GM19455 (cell line): ENCODE measurements at regions not wholly inside any gene's neighbourhood (a gene's known extent, or its start where the extent isn't known, plus 50 kb on each side); places are given as distances from the start of the nearest gene placed in this dataset.

ENCODE experiments used
- ATAC-seq: cut with Tn5 transposase; IDR thresholded peaks from one replicate; pipeline ENCODE4 v1.9.1; 2021; ENCODE audit not compliant: unreplicated experiment

DNA sequence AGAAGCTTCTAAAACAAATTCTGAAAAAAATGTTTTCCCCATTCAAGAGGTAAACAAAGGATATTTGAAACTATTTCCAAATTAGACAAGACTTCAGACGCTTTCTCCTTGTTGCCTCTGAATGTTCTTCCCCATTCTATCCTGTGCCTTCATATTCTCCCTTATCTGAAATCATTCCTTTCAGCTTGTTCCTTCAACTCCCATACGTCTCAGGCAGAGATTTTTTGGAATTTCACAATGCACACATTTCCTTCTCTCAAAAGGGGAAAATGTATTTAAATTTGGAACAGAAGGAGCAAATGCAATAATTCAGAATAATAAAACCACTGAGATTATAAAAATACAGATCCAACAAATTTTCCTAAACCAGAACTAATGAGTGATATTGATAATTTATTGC, 198.7 kb upstream of the IVNS1ABP start:
- no peak for ATAC-seq

DNA sequence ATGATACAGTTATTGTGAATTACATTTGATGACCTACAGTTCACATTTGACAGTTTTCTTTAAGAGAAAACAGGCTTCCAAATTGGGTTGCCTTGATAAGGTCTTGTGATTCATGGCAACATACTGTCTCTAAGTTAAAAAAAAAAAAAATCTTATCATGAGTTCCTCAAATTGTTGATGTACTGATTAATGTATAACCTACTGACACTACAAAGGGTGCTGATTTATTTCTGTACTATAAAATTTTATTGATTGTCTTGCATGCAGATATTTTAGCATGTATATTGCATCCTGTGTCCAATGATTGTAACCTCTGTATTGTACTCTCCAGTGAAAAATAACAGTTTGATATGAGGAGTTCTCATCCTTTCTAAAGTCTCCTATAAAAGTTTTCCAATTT, 197.3 kb upstream of the IVNS1ABP start:
- ATAC-seq, result no peak

DNA sequence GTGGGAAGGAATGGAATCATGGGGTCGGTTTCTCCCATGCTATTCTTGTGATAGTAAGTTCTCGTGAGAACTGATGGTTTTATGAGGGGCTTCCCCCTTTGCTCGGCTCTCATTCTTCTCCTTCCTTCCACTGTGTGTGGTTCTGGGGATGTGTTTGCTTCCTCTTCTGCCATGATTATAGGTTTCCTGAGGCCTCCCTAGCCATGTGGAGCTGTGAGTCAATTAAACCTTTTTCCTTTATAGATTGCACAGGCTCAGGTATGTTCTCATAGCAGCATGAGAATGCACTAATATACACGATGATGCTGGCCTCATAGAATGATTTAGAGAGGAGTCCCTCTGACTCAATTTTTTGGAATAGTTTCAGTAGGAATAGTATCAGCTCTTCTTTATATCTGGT, 195.4 kb upstream of the IVNS1ABP start:
- ATAC-seq, result no peak

DNA sequence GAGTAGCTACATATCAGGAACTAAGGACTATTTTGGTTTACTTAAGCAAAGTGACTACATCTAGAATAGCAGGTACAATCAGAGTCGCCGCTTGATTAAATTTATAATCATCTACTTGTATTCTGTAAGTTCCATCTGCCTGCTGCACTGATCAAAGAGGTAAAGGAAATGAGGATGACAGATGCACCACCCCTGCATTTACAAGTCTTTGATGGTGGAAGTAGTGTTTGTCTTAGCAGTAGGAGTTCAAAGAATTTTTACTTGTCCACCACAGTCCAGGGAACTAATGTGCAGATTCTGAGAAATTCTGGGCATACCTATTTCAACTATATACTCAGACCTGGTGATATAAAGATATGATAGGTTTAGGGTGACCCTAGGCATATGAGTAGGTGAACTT, 184.1 kb upstream of the IVNS1ABP start:
- ATAC-seq, result no peak

DNA sequence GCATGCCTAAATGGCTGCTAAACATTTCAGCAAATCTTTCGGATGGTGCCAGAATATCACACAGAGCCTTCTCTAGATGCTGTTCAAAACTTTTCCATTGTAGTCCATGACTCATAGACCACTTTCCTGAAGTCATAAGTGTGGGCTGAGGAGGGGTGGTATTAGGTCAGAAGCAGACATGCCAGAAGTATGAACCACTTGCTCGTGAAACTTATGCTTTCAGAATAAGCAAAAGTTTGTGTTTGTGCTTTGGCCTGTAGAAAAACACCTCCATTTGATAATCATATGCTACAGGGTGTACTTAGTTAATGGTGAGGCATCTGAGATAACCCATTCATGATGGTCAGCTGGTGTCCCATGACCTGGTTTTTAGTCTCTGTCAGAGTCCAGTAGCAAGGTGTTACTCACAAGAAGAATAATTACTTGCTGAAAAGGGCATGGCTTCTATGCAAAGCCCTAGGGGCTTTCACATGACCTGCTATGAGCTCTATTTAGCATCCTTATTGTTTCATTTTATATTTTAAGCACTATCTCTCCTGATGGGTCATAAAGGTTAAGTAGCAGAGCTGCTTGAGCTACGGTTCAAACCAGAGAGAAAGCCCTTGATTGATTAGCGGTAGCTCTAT, 183.1 kb upstream of the IVNS1ABP start:
- no peak for ATAC-seq

DNA sequence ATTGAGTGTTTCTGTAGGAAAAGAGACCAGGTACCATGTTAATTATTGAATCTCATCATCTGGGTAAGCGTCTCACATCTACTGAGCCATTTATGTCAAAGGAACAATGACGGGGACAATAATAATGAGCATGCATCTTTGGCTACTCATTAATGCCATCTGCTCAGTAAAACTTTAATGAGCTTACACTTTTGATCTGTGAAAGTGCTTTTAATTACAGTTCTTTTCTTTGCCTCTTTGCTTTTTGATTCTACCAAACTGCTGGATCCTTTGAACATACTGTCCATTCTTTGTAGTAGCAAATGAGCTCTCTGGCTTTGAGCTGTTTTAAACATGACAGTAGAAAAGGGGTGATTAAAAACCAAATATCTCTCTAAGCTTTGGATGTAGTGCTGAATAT, 181.2 kb upstream of the IVNS1ABP start:
- no peak for ATAC-seq

DNA sequence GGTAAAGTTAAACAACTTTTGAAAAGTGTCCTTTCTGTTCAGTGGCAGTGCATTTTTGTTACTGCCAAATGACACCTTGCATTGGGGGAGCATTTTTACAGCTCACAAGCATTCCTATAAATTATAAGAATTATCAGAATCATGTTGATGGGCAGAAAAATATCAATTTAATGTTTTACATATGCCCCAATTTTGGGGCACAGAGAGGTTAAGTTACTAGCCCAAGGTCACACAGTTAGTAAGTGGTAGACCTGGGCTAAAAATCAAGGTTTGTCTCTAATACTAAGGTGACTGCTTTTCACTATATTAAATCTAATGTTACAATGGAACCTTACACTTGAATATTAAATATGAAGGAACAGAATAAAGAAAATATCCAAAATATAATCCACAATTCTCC, 180.1 kb upstream of the IVNS1ABP start:
- no peak for ATAC-seq

DNA sequence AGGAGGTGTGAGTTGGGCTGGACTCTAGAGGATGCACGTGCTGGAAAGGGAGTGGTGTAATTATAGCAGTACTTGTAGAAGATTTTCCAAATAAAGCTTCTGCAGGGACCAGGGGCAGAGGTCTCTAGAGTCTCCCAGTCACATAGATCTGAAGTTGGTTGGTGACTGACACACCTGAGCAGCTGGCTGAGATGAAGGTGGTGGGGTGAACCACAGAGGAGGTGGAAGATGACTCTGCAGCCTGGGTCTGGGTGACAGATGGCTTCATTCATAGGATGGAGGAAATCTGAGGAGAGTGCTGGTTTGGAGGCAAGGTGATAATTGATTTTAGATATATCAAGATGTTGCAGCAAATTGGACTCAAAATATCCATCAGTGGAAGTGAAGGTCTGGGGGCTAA, 178.9 kb upstream of the IVNS1ABP start:
- ATAC-seq, result no peak

DNA sequence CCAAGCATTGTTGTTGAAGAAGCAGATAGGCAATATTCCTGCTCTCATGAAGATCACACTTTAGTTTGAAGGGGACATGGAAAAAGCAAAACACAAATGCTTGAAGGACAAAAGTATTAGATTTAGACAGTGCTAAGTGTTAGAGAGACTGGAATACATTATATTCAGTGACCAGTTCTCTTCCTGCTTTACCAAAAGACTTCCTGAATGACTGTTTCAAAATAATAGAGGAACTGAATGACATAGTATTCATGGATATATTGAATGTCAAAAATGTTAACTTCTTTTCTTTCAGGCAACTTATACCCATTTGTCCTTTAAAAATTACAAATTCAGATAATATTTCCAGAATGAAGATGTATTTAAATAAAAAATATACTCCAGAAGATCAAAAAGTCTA, 178.0 kb upstream of the IVNS1ABP start:
- no peak for ATAC-seq

DNA sequence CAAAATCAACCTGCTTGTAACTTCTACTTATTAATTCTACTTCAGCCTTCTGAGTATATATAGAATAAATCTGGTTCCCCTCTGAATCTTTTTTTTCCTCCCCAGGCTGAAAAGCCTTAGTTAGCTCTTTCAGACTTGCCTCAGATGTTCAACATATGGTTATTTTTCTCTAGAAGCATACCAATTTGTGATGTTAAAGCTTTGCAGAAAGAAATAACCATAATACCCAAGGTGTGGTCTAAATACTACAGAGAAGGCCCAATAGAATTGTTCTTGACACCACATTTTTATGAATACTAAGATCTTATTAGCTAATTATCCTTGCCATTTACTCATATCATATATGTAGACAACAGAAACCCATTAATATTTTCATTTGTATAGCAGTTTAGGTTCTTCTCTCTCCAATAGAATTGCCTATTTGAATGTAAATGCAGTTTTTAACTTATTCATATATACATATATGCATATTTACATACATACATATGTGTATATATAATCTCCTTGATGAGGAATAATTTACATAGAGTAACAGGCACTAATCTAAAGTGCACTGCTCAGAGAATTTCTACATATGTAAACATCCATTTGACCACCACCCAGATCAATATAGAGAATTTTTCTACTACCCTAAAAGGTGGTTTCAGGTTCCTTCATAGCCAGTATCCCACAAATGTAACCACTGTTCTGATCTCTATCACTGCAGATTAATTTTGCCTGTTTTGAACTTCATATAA, 175.2 kb upstream of the IVNS1ABP start:
- ATAC-seq, result no peak

DNA sequence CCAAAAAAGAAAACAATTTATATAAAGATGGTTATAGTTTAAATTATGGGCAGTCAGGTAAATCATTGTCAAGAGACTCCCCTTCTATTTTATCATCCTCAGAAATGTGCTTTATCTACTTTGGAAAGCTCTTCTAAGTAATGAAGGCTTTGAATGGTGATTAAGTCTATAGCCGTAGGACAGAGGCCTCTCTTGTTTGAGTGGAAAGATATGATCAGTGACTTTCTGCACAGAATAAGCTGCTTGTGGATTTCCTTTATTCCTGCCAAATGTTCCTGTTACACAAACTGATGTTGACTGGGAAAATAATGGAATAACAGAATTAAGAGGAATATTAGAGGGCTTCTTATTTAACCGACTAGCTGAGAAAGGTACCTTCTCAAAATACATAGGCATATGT, 174.6 kb upstream of the IVNS1ABP start:
- no peak for ATAC-seq

DNA sequence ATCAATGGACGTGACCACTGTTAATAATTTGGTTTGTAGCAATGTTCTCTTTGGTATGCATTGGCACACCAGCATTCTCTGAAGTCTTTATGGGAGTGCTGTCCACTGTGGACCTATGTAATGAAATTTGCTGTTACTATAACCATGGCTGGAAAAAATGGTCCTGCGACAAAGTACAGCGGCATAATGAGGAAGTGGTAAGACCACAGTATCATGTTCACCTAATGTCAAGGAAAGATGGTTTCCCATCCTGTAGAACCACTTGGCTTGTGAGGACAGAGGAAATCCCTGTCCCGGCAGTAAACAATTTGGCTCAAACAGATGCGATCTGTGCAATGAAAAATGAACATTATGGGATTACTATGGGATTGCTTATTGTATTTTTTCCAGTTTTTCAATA, 173.9 kb upstream of the IVNS1ABP start:
- ATAC-seq, result no peak

DNA sequence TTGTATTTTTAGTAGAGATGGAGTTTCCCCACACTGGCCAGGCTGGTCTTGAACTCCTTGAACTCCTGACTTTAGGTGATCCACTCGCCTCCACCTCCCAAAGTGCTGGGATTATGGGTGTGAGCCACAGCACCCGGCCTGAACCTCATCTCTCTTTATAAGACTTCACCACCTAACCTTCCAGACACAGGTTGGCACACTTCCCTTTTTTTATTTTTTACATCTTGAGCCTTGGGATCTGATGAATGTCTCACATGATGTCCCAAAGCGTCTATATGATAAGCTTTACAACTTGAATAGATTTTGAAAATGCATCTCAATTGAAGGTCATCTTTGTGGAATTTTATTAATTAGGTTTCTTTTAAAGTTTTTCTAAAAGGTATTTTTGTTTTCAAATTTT, 172.4 kb upstream of the IVNS1ABP start:
- no peak for ATAC-seq

DNA sequence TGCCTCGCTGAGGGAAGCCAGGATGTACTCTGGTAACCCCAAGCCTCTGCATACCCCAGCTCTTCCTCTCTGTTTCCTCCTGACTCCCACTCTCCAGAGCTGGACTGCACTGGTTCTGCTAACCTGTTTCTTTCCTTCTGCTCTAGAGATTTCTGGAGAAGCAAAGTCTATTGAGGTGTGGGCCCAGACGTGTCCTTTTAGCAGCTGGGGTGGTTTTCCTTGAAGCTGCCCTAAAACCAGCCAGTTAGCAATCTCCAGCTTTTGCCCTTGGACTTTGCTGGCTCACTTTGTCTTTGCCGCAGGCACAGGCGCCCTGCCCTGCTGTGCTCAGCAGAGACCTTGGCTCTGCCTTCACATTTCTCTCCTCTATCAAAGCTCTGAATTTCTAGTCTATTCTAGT, 171.8 kb upstream of the IVNS1ABP start:
- no peak for ATAC-seq

DNA sequence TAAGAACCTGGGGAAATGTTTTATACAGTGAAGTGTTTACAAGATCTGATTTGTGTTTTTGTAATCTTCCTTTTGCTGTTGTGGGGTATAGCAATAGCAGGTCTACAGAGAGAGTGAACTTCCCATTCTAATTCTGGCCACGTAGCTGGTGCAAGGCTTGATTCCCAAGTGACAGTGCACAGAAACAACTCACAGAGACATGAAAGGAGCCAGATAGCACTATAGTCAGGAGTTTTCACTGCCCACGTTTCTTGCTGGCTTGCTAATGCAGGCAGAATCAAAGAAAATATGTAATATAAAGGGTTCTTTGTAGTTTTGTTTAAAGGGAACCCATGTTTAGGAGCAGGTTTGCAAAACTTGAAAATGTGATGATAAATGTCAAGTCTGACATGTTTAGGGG, 170.9 kb upstream of the IVNS1ABP start:
- ATAC-seq, result no peak

DNA sequence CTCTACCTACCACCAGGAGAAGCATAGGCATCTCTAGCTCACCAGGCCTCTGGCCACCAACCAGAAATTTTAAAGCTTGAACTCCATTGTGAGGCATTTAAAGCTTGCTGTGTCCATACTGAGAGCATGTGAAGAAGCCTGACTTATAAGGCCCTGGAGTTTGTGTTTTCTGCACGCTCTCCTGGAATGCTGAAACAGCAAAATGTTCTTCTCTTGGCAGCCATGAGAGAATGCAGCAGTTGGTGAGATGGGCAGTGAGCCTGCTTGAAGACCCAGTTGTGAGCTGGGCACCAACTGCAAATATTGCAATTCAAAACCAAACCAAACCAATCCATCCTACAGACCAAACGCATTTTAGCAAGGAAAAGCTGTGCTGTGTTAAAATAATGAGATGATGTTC, 170.0 kb upstream of the IVNS1ABP start:
- ATAC-seq, result no peak

DNA sequence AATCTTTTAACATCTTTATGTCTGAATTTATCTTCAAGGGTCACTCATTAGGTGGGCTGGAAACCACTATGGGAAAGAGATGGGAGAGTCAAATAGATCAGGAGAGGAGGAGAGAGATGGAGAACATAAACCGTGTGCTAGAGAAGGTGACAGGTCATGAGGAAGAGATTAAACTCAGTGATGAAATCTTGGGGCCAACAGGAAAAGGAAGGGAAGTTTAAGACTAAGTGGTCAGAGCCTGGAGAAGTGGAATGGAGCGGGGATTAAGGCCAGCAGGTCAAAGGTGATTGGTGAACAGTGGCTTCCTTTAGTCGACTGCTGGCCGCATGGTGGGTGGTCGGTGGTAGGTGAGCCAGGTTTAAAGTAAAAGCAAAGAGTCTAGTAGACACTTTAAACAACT, 169.3 kb upstream of the IVNS1ABP start:
- ATAC-seq, result no peak

DNA sequence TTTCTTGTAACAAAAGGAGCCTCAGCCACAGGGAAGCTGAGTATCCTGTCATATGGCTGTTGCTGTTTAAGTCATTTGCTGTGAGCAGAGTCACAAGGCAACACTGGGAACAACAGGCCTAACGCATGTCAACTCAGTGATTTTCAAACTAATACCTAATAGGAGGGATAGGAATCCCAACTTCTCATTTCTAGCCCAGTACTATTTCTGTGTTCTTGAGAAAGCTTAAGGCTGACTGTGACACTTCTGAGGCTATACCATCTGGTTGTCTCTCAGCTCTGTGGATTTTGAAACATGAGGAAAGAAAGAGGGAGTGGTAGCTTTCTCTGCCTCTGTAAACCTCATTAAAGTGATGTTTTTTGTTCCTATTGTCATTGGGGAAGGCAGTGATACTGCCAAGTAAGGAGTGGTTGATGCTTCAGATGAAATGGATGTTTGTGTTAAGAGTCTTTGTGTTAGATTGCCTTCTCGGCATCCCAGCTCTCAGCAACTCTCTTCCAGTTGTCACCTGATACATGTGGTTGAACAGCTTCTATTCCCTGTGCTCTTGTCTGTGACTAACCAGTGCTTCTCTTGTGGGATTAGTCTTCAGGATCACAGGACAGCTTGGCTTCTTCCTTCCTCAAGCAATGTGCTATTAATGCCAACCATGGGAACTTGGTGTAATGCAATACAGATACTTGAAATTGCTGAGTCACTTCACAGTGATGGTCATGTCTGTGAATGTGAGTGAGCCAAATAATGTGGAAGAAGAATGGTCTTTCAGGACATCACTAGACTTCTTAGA, 166.8 kb upstream of the IVNS1ABP start:
- no peak for ATAC-seq

DNA sequence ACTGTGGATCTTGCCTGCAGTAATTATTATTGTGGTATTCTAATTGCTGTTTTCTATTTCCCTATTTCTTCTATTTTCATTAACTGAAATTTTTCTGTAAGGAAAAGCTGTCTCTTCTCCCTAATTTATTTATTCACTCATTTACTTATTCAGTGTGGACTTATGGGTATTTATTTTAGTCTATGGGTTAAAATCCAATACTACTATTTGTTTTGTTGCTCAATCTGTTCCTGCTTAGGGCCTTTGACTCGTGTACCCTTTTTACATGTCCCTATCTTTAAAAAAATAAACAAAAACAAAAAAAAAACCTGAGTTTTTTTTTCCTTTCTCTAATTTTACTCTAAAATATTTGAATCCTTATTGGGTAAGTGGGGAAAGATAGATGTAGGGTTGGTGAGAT, 166.2 kb upstream of the IVNS1ABP start:
- ATAC-seq, result no peak

DNA sequence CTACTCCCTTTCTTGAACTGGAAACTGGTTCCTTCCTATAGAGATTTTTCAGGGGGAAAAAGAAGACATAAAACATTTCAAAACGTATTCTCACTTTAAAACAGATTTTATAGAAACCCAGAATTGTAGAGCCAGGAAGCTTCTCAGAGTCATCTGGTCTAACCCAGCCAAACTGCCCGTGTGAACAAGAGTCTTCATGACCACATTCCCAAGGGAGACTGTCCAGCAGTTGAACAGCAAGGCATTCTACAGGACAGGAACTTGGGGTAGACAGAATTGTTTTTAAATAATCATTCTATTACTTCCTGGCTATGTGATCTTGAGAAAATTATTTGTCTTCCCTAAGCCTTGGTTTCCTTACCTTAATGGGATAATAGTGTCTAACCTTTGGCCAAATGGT, 163.5 kb upstream of the IVNS1ABP start:
- ATAC-seq, result no peak

DNA sequence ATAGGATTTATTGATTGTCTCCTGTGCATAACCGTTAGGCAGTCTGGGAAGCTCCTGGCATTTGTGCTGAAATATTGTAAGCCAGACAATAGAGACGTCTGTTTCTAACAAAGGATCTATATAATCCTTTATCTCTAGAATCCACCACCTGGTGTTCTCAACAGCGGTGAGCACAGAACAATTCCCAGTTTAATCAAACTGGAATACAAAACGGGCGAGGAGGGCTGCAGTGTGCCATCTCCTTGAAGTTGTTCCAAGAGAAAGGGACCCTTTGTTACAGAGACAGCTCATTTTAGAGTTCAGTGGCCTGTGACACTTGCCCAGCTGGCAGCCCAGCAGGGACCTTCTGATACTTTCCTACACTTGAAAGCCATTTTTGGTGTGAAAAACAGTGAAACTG, 162.8 kb upstream of the IVNS1ABP start:
- no peak for ATAC-seq

DNA sequence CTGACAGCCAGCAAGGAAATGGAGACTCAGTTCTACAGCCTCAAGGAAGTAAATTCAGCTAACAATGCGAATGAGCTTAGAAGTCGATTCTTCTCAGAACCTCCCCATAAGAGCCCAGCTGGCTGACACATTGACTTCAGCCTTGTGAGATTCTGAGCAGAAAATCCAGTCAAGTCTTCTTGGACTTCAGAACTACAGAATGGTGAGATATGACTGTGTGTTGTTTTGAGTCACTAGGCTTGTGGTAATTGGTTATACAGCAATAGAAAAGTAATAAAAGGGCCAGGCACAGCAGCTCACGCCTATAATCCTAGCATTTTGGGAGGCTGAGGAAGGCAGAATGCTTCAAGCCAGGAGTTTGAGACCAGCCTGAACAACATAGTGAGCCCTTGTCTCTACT, 161.8 kb upstream of the IVNS1ABP start:
- ATAC-seq, result no peak
